GM20000 (cell line): ENCODE measurements at regions not wholly inside any gene's neighbourhood (a gene's known extent, or its start where the extent isn't known, plus 50 kb on each side); places are given as distances from the start of the nearest gene placed in this dataset.

ENCODE experiments used
- DNase-seq: peaks from one replicate; pipeline ENCODE4 v3.0.0; 2012; ENCODE audit warnings: low spot score
- CTCF ChIP-seq: IDR thresholded peaks from 2 replicates; pipeline ENCODE4 v1.5.1; 2012; ENCODE audit warnings: mild to moderate bottlenecking, control low read depth; ENCODE audit errors: extremely low read depth, missing control alignments

DNA sequence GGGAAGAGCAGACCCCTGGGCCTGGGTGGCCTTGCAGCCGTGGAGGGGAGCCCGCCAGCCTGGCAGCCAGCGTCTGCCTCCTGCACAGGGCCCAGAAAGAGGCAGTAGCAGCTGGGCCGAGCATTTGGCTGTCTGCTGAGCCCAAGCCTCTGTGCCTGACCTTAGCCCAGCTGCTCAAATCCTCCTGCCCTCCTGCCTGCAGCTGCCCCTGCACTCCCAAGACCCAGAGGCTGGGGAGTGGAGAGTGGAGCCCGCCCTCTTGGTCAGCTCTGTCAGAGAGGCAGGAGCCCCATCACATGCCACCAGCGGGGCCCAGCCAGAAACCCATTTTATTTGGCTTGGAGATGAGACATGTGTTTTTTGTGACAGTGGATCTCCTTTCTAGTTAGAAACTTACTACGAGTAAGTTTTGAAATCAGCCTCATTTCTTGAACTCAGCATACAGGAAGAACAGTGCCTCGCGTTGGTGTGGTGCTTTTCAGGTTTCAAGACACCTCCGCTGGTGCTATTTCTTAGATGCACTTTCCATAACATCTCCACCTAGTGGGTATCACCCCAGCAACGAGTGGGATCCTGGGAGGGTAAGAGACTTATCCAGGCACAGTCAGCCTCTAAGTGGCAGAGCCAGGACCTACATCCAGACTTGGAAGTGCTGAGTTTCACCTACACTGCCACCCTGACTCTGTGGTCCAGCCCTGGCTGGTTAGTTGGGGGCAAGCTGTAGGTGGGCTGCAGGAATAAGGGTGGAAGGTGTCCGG is 477.1 kb downstream of the RPS24 start:
- no peak for DNase-seq
- no peak for TF ChIP-seq CTCF

- DNase-seq: no peak
- TF ChIP-seq CTCF: no peak
Observed at GRCh38 chr10:78511324-78512204, 477.9 kb downstream of the RPS24 start.

GRCh38 chr10:78512205-78512550 is 478.5 kb downstream of the RPS24 start:
- DNase-seq: no peak

GRCh38 chr10:78513330-78513729 is 479.7 kb downstream of the RPS24 start:
- no peak for DNase-seq
- no peak for TF ChIP-seq CTCF

More at GRCh38 chr10:78512205-78512550, 478.5 kb downstream of the RPS24 start:
- no peak for TF ChIP-seq CTCF

DNA sequence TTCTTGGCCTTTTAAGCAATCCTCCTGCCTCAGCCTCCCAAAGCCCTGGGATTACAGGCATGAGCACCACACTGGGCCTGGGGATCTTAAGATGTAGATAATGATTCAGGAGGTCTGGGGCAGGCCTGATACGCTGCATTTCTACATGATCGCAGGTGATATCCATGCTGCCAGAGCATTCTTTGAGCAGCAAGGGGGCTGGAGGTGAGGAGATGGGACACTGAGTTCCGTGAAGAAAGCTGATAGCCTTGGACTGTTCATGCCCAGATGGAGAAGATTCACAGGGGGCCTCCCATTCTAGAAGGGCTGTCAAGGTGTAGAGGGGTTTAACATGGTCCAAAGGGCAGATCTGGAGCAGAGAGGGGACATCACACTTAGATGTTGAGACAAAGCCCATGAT is 480.3 kb downstream of the RPS24 start:
- no peak for DNase-seq
- no peak for TF ChIP-seq CTCF

DNA sequence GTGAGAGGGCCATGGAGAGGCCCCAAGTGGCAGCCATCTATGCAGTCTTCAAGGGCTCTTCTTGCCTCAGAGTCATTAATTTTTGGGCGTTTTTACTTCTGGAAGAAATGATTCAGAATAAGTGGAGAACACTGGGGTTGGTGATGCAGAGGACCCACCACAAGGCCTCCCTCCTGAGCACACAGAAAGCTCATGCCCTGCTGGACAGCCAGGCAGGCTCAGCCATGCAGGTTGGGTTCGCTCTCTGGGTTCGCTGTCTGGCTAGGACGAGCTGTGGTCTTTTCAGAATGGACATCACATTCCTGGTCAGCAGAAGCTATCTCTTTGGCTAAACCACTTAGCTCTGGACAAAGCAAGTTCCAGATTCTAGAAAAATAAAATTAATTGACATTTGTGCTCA is 480.8 kb downstream of the RPS24 start:
- no peak for TF ChIP-seq CTCF
- DNase-seq: no peak
